Cerebellar cortex (tissue), 1 donor: ENCODE measurements at regions not wholly inside any gene's neighbourhood (a gene's known extent, or its start where the extent isn't known, plus 50 kb on each side); places are given as distances from the start of the nearest gene placed in this dataset.
A peak's percentile ranks its signal among the peaks of the same experiment; 100 is the strongest.
"Not testable (repeated sequence)": the region's sequence is repeated elsewhere in the genome, so short reads cannot be mapped to it uniquely, and the experiment has no call there.

Experiments used
- DNase-seq: peaks from one replicate; pipeline ENCODE4 v3.0.0-alpha.2; 2015; ENCODE audit warnings: low spot score

- DNase-seq, result no peak
These were observed 101.0 kb upstream of the TAS2R1 start for GRCh38 chr5:9731159-9731558.

- no peak for DNase-seq
These were observed 98.1 kb upstream of the TAS2R1 start for GRCh38 chr5:9728261-9728660.

GRCh38 chr5:9726931-9727330 is 96.8 kb upstream of the TAS2R1 start:
- DNase-seq, result no peak

GRCh38 chr5:9725265-9725664 is 95.1 kb upstream of the TAS2R1 start:
- not testable (repeated sequence) for DNase-seq

- no peak for DNase-seq
These were observed 94.6 kb upstream of the TAS2R1 start for GRCh38 chr5:9724707-9725106.

GRCh38 chr5:9722601-9723180 is 92.5 kb upstream of the TAS2R1 start:
- DNase-seq, result peak; percentile 83

- no peak for DNase-seq
These were observed 91.0 kb upstream of the TAS2R1 start for GRCh38 chr5:9721161-9721560.

- DNase-seq, result no peak
These were observed 90.2 kb upstream of the TAS2R1 start for GRCh38 chr5:9720361-9720760.

GRCh38 chr5:9716838-9717281 is 86.7 kb upstream of the TAS2R1 start:
- DNase-seq, result no peak

- DNase-seq, result no peak
These were observed 85.8 kb upstream of the TAS2R1 start for GRCh38 chr5:9715891-9716335.

GRCh38 chr5:9713959-9714586 is 83.9 kb upstream of the TAS2R1 start:
- DNase-seq, result no peak

GRCh38 chr5:9713356-9713755 is 83.2 kb upstream of the TAS2R1 start:
- DNase-seq, result no peak

GRCh38 chr5:9712911-9713310 is 82.8 kb upstream of the TAS2R1 start:
- DNase-seq, result no peak

- DNase-seq, result no peak
These were observed 82.4 kb upstream of the TAS2R1 start for GRCh38 chr5:9712506-9712905.

GRCh38 chr5:9710069-9710468 is 79.9 kb upstream of the TAS2R1 start:
- DNase-seq, result no peak

- no peak for DNase-seq
These were observed 77.7 kb upstream of the TAS2R1 start for GRCh38 chr5:9707732-9708462.

GRCh38 chr5:9699681-9700080 is 69.5 kb upstream of the TAS2R1 start:
- DNase-seq, result no peak

- no peak for DNase-seq
These were observed 68.7 kb upstream of the TAS2R1 start for GRCh38 chr5:9698841-9699240.

GRCh38 chr5:9698125-9698826 is 68.1 kb upstream of the TAS2R1 start:
- DNase-seq, result peak; percentile 73

GRCh38 chr5:9692576-9692975 is 62.4 kb upstream of the TAS2R1 start:
- DNase-seq, result no peak

- DNase-seq, result peak; percentile 29
These were observed 61.1 kb upstream of the TAS2R1 start for GRCh38 chr5:9691261-9691660.

GRCh38 chr5:9690751-9691150 is 60.6 kb upstream of the TAS2R1 start:
- DNase-seq, result no peak

GRCh38 chr5:9686216-9686615 is 56.1 kb upstream of the TAS2R1 start:
- DNase-seq, result no peak
